NCI-H82 treated with DMSO at 0.1 percent for 48 hours (cell line): ENCODE measurements at regions not wholly inside any gene's neighbourhood (a gene's known extent, or its start where the extent isn't known, plus 50 kb on each side); places are given as distances from the start of the nearest gene placed in this dataset.
A peak's percentile ranks its signal among the peaks of the same experiment; 100 is the strongest.

Source experiments
- DNase-seq: peaks from one replicate; lab custom pipeline; 2025; ENCODE audit not compliant: unreplicated experiment; lab: John Stamatoyannopoulos, UW

DNA sequence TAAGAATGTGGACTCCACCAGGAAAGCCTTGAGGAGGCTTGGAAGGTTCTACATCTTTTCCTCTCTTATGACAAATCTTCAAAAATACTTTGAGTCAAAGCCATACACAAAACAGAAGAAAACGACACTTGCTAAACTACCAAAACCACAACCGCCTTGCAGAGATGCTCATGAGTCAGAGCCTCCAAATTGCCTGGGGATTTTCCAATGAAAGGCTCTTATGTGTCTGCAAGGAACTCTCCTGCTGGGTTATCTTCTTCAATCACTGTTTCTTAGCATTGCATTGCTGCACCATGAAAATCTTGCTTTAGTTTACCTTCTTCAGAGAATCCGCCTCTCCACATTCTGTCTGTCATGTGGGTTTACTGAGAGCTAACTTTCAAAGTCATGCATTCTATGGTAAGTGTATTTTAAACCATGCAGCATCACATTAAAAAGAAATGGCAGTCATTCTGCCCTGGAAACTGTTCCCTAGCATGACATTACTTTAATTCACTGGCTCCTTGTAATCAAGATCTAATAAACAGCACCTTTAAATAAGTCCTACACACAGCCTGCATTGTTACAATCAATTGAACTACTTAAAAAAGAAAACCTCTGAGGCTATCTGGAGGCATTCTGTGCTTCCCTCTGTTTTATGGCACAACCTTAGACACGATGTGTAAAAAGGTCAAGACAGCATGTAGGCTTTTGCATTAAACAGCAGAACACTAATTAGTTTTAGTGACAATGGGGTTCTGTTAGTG lies 210.0 kb upstream of the FOXD3 start:
- DNase-seq: no peak

DNA sequence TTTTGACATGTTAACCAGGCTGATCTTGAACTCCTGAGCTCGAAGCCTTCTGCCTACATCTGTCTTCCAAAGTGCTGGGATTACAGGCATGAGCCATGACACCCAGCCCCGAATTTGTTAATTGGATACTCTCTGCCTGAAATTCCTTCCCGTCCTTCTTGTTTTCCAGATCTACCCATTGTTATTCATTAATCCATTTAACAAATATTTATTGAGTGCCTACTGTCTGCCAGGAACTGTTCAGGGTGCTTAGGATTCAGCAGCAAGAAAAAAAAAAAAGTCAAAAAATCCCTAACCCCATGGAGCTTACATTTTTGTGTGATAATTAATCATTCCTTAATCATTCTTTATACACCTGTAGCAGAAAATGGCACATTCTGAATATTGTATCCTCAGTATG lies 206.8 kb upstream of the FOXD3 start:
- peak; percentile 43 for DNase-seq

DNA sequence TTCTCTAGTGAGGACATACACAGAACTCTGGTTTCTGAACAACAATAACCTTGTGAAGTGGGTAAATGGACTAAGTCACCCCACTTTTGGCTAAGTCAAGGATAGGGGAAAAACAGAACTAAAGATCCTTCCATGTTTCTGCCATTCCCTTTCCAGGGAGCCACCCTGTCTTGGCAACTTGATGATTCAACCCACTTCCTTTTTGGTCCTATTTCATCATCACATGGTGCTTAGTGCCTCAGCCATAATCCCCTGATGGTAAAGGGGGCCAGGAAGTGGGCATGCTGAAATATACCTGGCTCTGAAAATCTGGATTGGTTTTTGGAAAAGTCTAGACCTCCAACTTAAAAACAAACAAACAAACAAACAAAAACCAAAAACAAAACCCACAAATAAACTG lies 206.4 kb upstream of the FOXD3 start:
- DNase-seq: no peak

DNA sequence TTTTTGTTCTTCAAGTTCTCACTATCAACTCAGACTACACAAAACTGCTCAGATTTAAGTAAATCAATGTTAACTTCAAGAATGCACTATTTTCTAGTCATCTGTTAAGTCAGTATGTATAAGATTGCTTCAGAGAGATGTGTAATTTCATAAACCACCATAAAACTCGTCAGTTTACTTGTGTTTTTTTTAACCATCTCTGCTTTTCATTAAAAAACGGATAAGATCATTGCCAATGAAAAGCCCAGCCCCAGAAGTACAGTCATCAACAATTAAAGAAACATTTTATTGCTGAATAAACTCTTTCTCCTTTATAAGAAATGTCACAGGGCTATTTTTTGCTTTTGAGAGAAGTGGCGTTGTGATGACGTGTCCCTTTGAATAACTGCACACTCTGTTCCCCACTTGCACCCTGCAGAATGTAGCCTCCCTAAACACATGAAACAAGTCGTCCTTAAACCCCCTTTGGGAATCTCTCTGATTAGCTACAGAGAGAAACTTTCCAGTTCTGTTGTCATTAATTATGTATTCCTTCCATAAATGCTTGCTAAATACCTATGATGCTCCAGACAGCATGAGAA lies 202.7 kb upstream of the FOXD3 start:
- DNase-seq: no peak

DNA sequence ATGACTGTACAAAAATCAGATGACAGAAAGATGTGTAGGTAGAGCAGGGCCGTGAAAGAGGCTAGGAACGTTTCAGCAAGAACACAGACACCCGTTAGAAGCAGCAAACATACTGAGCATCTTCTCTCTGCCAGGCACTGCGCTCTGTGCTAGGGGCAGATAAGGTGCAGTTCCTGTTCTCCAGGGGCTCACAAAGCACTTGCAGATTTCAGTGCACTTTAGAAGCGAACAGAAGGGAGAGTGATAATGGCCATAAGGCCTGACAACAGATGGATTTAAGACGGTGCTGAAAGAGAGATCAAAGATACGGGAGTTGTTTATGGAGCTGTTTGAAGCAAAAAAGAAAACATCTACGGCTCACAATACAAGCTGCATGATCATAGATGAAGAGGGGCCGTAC lies 200.3 kb upstream of the FOXD3 start:
- DNase-seq: peak; percentile 56

DNA sequence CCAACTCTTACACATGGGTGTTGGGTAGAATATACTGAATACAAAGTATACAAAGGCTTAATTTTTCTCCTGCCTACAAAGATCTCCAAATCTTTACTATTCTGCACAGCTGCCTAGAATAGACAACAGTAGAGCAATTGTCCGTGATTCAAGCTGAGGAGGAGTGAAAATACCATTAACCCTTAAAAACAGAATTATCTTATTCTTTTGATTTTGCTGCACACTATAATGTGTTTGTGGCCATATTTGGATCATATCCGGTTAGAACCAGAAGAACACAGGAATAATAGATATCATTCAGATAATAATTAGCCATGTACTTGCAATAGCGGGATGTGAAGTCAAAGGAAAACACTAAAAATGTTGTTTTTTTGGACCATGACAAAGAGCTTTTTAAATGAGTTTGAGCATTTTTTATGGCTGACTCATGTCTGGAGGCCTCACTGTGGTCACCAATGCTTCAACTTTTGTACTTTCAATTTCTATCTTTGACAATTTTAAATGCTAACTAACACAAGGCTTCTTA lies 197.6 kb upstream of the FOXD3 start:
- DNase-seq: no peak

DNA sequence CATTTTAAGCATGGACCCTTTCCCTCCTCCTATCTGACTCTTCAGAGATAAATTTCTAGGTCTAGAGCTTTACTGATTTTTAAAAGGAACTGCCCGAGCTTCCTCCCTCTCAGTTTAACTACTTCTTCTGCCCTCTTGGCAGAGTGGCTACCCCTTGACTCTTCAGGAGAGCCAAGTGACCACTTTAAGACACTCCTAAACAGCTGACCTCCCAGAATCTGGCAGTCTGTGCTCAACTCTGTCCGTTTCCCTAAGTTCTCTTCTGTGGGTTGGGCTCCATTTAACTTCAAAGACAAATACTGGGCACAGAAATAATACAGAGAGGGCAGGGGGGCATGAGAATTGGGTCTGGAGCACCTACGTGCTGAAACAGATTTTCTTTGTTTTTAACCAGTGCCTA lies 196.3 kb upstream of the FOXD3 start:
- no peak for DNase-seq

DNA sequence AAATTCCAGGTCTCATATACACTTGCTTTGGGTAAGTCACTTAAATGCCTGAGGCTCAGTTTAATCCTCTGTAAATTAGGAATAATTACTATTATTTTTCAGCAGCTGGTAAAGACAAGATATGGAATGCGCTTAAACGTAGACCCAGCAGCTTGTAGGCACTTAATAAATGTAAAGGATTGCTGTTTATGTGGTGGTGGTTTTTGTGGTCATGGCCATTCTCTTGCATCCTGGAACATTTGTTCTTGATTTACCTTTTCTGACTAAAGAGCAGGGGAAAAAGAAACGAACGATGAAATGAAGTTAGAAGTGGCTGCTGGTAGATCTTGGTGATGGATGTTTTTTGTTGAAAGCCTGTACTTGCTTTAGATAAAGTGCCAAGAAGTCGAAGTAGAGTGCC lies 195.0 kb upstream of the FOXD3 start:
- no peak for DNase-seq

DNA sequence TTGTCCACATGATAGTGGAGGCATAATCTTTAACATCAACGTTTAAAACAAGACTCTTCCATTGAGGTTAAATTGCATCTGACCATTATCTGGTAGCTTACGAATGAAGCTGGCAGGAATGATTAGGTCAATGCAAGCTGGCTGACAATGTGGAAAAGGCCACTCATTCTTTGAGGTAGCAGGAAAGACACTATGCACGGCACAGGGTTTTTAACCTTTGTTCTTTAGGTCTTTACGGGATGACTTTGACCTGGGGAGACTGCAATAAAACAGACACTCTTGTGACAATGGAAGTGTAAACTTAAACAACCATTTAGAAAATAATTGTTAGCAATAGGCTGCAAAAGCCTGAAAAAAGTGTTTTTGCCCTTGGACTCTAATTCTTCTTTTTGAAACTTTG lies 193.8 kb upstream of the FOXD3 start:
- no peak for DNase-seq

DNA sequence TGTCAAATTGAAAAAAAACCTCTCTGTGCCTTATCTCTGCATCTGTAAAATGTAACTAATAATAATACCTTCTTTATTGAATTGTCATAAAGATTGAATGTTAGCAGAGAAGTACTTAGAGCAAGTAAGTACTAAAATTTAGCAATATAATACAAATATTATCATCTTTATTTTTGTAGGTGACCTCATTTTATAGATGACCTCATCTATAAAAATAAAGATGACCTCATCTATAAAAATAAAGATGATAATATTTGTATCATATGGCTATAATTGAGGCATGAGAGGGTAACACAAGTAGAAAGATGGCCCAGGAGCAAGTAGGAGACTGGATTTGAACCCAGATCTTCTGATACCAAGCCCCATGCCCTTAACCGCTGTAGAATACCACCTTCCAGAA lies 193.2 kb upstream of the FOXD3 start:
- no peak for DNase-seq

DNA sequence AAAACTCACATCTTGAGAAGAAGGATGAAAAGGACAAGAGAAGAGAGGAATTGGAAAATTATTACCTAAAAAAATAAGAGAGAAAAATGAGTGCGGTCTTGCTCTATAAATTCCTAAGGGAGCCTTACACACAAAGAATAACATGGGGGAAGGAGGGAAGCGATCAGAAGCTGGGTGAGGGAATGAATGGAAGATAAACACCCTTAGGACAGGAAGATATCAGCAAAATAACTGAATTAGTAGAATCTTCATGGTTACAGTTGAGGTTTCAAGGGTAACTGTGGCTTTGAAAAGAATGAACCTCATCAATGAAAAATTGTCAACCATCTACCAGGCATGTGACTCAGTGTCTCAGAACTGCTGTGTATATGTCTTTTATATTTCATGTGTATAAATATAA lies 192.5 kb upstream of the FOXD3 start:
- DNase-seq: no peak

DNA sequence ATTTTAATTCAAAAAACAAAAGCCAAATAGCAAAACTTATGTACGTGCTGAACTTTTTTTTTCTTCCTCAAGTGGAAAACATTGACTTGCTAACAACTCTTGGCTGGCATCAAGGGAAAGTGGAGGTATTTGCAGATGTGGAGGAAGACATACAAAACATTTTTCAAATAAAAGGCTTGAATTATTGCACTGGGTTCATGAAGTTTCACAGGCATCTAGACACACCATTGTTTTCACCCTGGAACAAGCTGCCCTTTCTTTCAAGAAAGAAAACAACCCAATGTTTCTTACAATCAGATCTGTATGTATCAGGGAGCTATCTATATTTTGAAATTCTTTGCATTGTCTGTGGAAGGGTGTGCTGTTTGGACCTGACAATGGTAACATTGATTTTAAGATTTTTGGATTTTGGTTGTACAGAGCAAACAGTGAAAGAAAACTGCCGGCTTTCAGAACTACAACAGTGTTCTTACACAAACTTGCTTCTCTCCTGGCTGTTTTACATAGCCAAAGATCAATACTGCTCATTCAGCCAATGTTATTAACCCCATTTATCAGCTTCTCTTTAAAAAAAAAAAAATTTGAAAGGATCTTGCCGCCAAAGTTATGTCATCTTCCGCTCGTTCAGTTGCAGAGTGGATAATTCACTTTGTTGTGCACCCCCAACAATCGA lies 187.7 kb upstream of the FOXD3 start:
- DNase-seq: no peak

DNA sequence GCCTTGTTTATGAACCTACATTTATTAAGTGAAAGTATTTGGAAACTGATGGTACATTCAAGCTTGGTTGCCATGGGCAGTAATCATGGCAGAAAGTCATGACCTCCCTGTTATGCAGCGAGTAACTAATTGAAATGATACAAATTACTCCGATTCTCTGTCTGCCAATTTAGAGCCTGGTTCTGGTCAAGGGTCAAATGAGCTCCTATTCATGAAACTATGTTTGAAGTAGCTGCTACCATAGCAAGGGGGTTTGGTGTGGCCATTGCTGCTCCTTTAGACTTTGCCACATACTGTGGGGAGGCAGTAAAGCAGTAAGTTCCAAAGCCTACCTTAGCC lies 187.2 kb upstream of the FOXD3 start:
- no peak for DNase-seq

DNA sequence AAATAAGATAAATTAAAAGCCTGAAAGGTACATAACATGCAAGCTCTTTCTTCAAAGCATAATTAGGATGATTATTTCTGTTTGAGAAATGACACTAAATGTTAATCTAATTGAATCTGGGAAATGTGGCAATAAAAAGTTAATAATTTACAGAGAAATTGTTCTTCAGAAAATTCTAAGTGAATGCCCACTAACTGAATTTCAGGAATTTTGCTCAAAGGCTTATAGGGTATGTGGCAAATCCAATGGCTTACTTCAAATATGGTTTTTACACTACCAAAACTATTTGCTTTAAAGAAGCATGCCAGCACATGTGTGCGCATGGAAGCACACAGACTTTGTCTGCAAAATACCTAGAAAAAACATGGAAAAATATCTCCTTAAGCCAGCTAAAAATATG lies 186.6 kb upstream of the FOXD3 start:
- no peak for DNase-seq

DNA sequence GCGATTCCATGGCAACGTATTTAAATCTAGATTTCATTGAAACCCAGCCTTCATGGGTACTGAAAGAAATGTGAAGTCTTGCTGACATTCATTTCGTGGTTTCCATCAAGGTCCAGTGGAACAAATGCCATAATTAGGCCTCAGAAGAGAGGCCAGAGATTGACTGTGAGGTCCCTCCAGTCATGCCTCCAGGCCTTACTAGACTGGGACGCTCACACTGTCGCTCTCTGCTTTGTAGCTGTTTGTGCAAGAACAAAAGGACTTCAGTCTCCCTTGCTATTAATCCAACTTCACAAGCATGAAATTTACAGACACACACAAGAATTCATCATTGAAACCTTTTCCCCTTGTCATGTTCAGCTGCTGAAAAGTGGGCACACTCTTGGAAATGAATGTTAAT lies 180.4 kb upstream of the FOXD3 start:
- no peak for DNase-seq

DNA sequence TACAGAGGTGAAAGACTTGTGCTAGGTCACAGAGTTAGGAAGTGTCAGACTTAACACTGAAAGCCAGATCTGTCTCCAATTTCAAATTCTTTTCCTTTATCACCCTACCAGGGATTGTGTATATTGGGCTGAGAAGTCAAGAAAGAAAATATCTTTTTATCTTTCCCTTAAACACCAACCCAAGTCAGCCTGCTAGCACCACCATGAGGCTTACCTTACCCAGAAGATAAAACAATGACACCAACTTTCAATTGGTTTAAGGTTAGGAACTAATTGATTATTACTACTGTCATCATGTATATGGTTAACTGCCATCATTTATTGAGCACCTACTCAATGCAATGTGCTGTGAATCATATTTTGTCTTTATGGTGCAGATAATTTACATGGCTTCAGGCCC lies 178.9 kb upstream of the FOXD3 start:
- DNase-seq: no peak

DNA sequence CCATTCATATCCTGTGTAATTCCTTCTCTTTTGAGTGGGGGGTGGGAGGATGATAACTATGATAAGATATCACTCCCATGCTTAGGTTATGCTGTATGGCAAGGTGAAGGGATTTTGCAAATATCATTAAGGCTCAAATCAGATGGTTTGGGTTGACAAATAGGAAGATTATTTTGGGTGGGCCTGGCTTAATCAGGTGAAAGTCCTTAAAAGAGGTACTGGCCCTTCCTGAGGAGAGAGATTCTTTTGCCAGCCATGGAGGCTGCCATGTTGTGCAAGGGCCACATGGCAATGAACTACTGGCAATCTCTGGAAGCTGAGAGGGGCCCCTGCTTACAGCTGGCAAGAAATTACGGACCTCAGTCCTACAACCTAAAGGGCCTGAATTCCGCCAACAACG lies 174.6 kb upstream of the FOXD3 start:
- DNase-seq: no peak

DNA sequence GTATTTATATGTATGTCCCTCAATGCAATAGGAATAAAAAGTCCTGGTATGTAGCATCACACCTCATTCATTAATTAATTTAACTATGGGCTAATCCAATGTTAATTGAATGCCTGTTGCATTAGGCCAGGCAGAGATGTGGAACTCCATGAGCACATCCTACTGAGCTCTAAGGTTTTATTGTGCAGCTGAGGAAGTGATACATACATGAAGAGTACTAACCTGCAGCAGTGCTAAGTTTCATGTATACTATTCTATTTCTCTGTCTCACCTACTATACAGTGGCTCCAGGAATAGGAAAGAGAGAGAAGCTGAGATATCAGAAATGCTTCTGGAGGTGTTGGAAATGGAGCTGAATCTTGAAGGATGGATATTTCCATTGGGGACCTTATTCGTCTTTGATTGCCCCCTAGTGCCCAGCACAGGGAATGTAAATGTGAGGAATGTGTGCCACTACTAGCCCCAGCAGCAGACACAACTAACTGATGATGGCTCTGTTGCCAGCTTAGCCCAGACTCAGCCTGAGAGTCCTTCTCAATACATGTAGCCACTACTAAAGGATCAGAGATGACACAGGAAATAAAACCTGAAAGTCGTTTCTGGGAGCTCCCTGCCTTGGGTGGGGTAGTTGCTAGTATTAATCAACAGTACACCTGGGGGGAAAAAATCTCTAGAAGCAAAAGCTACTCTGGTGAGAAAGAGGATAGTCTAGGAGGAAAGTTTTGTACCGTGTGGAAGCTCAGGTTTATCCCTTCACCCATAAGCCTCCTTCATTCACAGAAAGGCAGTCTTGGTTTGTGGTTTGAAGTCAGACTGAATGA lies 173.3 kb upstream of the FOXD3 start:
- peak; percentile 28 for DNase-seq

DNA sequence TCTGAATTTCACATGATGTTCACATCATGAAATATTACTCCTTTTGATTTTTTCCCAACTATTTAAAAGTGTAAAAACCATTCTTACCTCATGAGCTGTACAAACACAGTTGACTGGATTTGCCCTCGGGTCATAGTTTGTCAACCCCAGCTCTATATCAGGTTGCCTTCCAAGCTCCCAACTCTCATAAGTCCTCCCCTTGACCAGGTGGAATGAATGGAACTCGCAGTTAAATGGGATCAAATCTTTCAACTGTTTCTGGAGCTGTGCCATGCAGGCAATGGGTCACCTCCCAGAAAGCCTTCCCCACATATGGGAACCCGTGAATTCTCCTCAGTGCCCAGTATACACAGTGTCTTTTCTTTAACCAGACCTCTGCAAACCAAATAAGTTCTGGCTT lies 169.8 kb upstream of the FOXD3 start:
- no peak for DNase-seq

DNA sequence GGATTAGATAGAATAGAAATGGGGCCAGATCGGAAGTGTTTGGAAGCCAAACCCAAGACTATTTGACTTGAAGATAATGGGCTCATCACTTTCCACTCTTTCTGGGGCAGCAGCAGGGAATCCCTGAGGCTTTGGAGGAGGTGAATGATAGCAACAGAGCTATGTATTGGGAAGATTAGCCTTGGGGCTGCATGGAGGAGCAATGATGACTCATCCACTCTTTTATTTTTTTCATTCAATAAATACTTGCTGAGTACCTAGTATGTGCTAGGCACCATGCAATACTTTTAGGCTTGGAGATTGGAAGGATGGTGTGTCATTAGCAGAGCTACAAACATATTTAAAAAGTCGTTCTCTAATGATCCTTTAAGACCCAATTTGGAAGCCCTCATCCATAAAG lies 166.9 kb upstream of the FOXD3 start:
- DNase-seq: no peak

DNA sequence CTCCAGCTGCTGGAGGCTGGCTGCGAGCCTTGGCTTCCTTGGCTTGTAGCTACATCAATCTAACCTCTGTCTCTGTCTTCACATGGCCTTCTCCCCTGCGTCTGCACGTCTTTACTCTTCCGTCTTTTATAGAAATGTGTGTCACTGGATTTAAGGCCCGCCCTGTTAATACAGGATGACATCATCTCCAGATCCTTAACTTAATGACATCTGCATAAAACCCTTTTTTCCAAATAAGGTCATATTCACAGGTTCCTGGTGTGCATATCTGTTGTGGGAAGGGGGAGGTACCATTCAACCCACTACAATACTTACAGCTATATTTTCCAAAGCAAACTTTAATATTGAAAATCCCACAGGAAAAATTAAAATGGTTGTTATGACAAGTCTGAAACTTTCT lies 165.3 kb upstream of the FOXD3 start:
- DNase-seq: no peak

DNA sequence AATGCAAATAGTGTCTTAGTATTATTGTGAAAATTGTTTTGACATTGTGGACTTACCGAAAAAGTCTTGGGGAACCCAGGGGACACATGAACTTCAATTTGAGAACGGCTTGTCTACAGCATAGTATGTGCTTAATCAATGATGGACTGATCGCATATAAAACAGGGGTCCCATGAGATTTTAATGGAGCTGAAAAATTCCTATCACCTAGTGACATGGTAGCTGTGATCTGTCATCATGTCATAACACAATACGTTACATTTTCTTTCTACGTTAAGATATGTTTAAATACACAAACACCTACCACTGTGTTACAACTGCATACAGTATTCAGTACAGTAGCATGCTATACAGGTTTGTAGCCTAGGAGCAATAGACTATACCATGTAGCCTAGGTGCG lies 153.3 kb upstream of the FOXD3 start:
- no peak for DNase-seq
